Spleen (tissue), 11 donors: ENCODE measurements at regions not wholly inside any gene's neighbourhood (a gene's known extent, or its start where the extent isn't known, plus 50 kb on each side); places are given as distances from the start of the nearest gene placed in this dataset.

ENCODE experiments used
- DNase-seq: peaks from one replicate; pipeline ENCODE4 v3.0.0-alpha.2; 2020
- H3K27ac ChIP-seq, 8 donors: fragments of 200-600 bp; sonication (generic) in 7 of 8; 1 replicate in 4 of 8; 2 replicates in 4 of 8; pipeline versions ENCODE4 v1.5.0 to v1.8.0; 2016 to 2021; ENCODE audit warnings: inconsistent platforms in 4 of 8, mild to moderate bottlenecking in 4 of 8, moderate library complexity in 1 of 8
- H3K27me3 ChIP-seq, 7 donors: fragments of 200-600 bp; sonication (generic) in 6 of 7; replicated peaks in 1 of 7; 1 replicate in 4 of 7; 2 replicates in 3 of 7; pipeline versions ENCODE4 v1.5.0 to v1.8.0; 2016 to 2021; ENCODE audit warnings: inconsistent platforms in 3 of 7, mild to moderate bottlenecking in 1 of 7
- H3K36me3 ChIP-seq, 6 donors: fragments of 200-600 bp; sonication (generic) in 5 of 6; 1 replicate in 4 of 6; 2 replicates in 2 of 6; pipeline versions ENCODE4 v1.5.0 to v1.8.0; 2016 to 2021; ENCODE audit warnings: inconsistent platforms in 2 of 6
- H3K4me1 ChIP-seq, 6 donors: fragments of 200-600 bp; sonication (generic) in 5 of 6; 1 replicate in 3 of 6; 2 replicates in 3 of 6; pipeline versions ENCODE4 v1.5.0 to v1.8.0; 2016 to 2021; ENCODE audit warnings: inconsistent platforms in 3 of 6
- H3K4me3 ChIP-seq, 8 donors: fragments of 200-600 bp; sonication (generic) in 7 of 8; 1 replicate in 4 of 8; 2 replicates in 4 of 8; pipeline versions ENCODE4 v1.5.0 to v1.8.0; 2016 to 2021; ENCODE audit warnings: inconsistent platforms in 4 of 8, mild to moderate bottlenecking in 4 of 8, moderate library complexity in 2 of 8
- H3K9me3 ChIP-seq, 8 donors: fragments of 200-600 bp; sonication (generic) in 7 of 8; 1 replicate in 4 of 8; 2 replicates in 4 of 8; pipeline versions ENCODE4 v1.5.0 to v1.8.0; 2016 to 2021; ENCODE audit warnings: inconsistent platforms in 4 of 8
- CTCF ChIP-seq, 11 experiments: fragments of 200-600 bp in 7 of 11; fragments of 450-650 bp in 4 of 11; sonication (generic) in 4 of 11; IDR thresholded peaks in 8 of 11; conservative IDR thresholded peaks in 3 of 11; 1 replicate in 7 of 11; 2 replicates in 4 of 11; pipeline versions ENCODE4 v1.4.0 to v1.8.0; 2016 to 2021; ENCODE audit warnings: antibody characterized with exemption in 11 of 11, inconsistent platforms in 4 of 11, mild to moderate bottlenecking in 1 of 11
- POLR2A ChIP-seq, 3 donors: fragments of 450-650 bp; IDR thresholded peaks; one replicate each; pipeline ENCODE4 v1.5.1; 2017; ENCODE audit warnings: antibody characterized with exemption in 3 of 3, mild to moderate bottlenecking in 1 of 3
- POLR2AphosphoS5 ChIP-seq, 3 donors: sonication (generic); formaldehyde crosslinking; IDR thresholded peaks; one replicate each; pipeline ENCODE4 v1.5.1; 2017; ENCODE audit warnings: antibody characterized with exemption in 3 of 3
- WGBS, 5 donors: extraction: QIAGEN DNeasy Blood & Tissue Kit in 3 of 5; methylation state at CpG; one replicate each; pipeline versions ENCODE4 v1.1.5 to v1.1.7; 2013 to 2018; 5-methylcytosine and 5-hydroxymethylcytosine counted together
- intact Hi-C: fragments of 100-400 bp; cut with DNase I; formaldehyde crosslinking; loops from one replicate; pipeline ENCODE4 v1.15.0; 2023; ENCODE audit warnings: low total_unique reads
- donor health status: healthy with polysubstance abuse.
- donor health status: DM: no; HTN: no; CAD: no; lungs with moderate emphysema.
- donor health status: DM: no; HTN: no; CAD: no.
- donor health status: Bipolar disorder and iron deficiency.
- donor health status: healthy.
- donor health status: DM: no; HTN: no; CAD: no.
- donor health status: DM: yes; HTN: yes; CAD: no.

GRCh38 chr13:82657471-82657870, 1224.8 kb downstream of the SLITRK1 start:
- Histone ChIP-seq H3K36me3 (no peaks in the 10 kb centered on the region), H3K27ac (no peak overlapping the region), H3K4me3 (no peak overlapping the region), H3K27me3 (no peaks in the 10 kb centered on the region), H3K9me3 (no peaks in the 10 kb centered on the region), H3K4me1 (no peaks in the 10 kb centered on the region)
- TF ChIP-seq POLR2A (IDR thresholded peaks at IDR 0.05) (no peak), CTCF (IDR thresholded peaks at IDR 0.05 in 8 of 11, conservative IDR thresholded peaks at IDR 0.05 in 3 of 11) (no peak), POLR2AphosphoS5 (IDR thresholded peaks at IDR 0.05) (no peak)
- intact Hi-C loops = no loop called here
- DNase-seq = no peak
- 89 to 98% (median 90%) methylated on average over 3 of the region's 3 CpGs for WGBS, 5 donors

GRCh38 chr13:82654861-82655855, 1227.1 kb downstream of the SLITRK1 start:
- no peak overlapping the region for H3K27ac ChIP-seq
- intact Hi-C loops = no loop called here
- 84 to 94% (median 91%) methylated on average over 16 of the region's 16 CpGs for WGBS, 5 donors

GRCh38 chr13:82654143-82654542, 1228.1 kb downstream of the SLITRK1 start:
- Histone ChIP-seq H3K27me3 (no peaks in the 10 kb centered on the region), H3K9me3 (no peaks in the 10 kb centered on the region), H3K27ac (no peak overlapping the region), H3K4me1 (no peaks in the 10 kb centered on the region), H3K4me3 (no peak overlapping the region), H3K36me3 (no peaks in the 10 kb centered on the region)
- no peak for DNase-seq
- intact Hi-C loops = no loop called here
- 72 to 88% (median 84%) methylated on average over 1 of the region's 1 CpG for WGBS, 5 donors
- no peak for TF ChIP-seq CTCF (IDR thresholded peaks at IDR 0.05 in 8 of 11, conservative IDR thresholded peaks at IDR 0.05 in 3 of 11)

More at GRCh38 chr13:82654861-82655855, 1227.1 kb downstream of the SLITRK1 start:
- H3K4me3 ChIP-seq = no peak overlapping the region
- H3K9me3 ChIP-seq = no peaks in the 10 kb centered on the region
- TF ChIP-seq POLR2A (IDR thresholded peaks at IDR 0.05) = no peak
- no peak for TF ChIP-seq POLR2AphosphoS5 (IDR thresholded peaks at IDR 0.05)
- no peak for TF ChIP-seq CTCF (IDR thresholded peaks at IDR 0.05 in 8 of 11, conservative IDR thresholded peaks at IDR 0.05 in 3 of 11)
- no peak for DNase-seq
- H3K4me1 ChIP-seq = no peaks in the 10 kb centered on the region
- no peaks in the 10 kb centered on the region for H3K36me3 ChIP-seq
- H3K27me3 ChIP-seq = no peaks in the 10 kb centered on the region

- Histone ChIP-seq H3K4me1 (no peaks in the 10 kb centered on the region), H3K36me3 (no peaks in the 10 kb centered on the region), H3K27me3 (no peaks in the 10 kb centered on the region), H3K27ac (no peak overlapping the region), H3K4me3 (no peak overlapping the region), H3K9me3 (no peaks in the 10 kb centered on the region)
- intact Hi-C loops = no loop called here
- WGBS, 5 donors = 77 to 96% (median 89%) methylated on average over 1 of the region's 1 CpG
- DNase-seq = no peak
- TF ChIP-seq POLR2AphosphoS5 (IDR thresholded peaks at IDR 0.05) (no peak), CTCF (IDR thresholded peaks at IDR 0.05 in 8 of 11, conservative IDR thresholded peaks at IDR 0.05 in 3 of 11) (no peak), POLR2A (IDR thresholded peaks at IDR 0.05) (no peak)
Observed at GRCh38 chr13:82647540-82647939, 1234.7 kb downstream of the SLITRK1 start.
